GM21717 (cell line): ENCODE measurements at regions not wholly inside any gene's neighbourhood (a gene's known extent, or its start where the extent isn't known, plus 50 kb on each side); places are given as distances from the start of the nearest gene placed in this dataset.
"Not testable (repeated sequence)": the region's sequence is repeated elsewhere in the genome, so short reads cannot be mapped to it uniquely, and the experiment has no call there.

ENCODE experiments used
- ATAC-seq: cut with Tn5 transposase; IDR thresholded peaks from one replicate; pipeline ENCODE4 v1.9.1; 2021; ENCODE audit warnings: mild to moderate bottlenecking, moderate library complexity; ENCODE audit not compliant: unreplicated experiment

DNA sequence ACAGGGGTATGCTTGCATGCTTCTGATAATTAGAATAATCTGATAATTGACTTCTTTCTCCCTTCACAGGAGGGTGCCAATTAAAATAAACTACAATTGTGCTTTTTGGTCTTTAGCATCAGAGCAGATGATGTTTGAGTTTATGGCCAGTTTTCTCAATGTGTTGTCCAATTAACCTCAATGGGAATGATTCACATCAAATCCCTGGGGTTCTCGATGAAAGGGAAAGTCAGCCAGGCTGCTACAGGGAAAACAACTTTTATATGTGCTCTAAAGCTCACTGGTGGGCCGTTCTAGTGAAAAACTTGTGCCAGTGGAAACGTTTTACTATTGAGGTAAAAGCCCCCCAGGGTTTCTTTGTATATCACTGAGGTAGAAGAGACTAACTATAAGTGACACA, 887.3 kb upstream of the CRIM1 start:
- no peak for ATAC-seq

DNA sequence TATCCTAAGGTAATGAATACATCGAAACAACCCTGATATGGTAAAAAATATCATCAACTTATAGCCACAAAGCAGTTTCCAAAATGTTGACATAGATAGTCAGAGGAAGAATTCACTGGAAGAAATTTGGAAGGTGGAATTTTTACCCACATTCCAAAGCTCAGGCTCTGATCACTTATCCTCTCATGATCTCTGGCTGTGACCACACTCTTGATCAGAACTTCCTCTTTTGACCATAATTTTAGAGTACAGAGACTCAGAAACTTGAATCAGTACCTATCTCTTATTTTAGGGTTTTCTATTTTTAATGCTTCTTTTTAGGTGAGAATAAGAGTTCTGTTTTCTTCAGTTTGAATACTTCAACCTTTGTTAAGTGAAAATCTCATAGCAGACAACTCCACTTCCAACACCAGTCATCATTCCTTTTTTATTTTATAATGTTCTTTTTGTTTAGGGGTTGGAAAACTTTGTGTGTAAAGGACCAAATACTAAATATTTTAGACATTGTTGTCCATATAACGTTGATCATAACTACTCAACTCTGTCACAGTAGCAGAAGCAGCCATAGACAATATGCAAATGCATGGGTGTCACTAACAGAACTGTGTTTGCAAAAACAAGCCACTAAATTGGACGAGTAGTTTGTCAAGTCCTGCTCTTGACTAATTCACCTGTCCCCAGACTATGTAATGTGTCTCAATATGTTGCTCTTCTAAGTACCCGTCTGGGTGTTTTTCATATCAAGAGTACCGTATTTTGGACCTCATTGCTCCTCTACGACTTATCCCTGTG, 891.6 kb upstream of the CRIM1 start:
- no peak for ATAC-seq

DNA sequence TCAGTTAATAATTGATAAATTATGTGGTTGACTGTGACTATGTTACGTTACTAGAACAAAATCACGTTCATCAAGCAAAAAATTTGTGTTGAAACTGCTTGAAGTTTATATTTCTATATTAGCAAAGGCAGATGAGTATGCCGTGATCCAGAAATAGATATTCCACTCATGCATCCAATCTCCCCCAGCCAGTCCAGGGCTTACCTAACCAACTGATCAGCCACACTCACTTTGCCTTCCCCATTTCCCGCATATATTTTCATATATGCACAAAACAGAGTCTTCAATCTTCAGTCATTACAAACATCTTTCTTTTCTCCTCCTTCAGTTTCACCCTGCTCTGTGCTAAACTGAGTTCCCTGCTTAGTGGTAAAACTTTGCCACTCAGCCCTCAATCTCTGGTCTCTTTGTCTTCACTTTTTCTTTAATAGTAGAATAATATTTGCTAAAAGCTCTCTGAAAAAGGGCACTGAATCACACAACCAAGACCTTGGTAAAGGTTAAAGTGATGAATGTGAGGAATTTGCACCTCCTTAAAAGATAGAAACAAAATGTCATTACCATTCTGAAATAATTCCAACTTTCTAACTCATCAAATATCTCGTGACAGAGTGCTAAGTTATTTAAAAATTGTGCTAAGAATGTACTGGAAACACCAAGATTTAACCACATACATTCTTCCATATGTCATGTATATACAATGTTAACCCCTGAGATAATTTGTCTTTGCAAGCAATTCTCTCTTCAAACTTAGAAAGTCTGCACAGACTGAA, 893.2 kb upstream of the CRIM1 start:
- no peak for ATAC-seq

DNA sequence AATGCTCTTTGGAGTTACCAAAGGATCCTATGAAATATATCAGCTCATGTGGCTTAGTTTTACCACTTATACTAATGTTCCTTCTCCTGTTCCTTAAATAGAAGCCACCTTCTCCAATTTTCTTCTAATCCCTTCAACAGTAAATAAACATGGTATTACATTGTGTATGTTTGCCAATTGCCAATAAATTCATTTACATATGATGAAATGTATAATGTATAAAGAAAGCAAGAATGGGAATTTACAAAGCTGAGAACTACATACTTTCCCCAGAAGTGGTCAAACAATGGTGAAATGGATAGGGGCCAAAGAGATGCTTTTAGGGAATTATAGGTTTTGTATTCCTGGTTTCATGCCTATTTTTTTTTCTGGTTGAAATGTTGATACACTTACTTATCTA, 894.2 kb upstream of the CRIM1 start:
- no peak for ATAC-seq

DNA sequence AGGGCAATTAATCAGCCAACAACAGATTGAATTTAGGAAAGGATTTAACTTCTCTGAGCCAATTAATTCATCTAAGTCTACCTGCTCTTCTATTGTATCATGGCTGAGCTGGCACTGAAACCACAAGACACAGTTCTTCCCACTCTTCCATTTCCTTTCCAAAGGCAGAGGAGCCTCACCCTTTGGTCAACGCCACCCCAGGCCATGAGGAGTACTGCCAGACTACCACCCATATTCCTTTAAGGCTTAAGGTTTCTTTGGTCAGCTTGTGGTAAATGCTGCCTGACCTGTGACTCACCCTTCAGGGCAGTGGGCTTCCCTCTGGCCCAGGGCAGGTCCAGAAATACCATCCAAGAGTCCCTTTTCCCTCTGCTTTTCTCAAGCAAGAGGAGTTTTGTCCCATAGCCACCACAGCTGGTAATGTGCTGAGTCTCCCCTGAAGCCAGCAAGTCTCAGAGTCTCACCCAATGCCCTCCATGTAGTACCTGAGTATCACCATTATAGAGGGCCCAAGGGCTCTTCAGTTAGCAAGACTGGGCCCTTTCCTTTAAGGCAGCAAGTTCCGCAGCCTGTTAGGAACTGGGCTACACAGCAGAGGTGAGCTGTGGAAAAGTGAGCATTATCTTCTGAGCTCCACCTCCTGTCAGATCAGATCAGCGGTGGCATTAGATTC, 900.5 kb upstream of the CRIM1 start:
- no peak for ATAC-seq

DNA sequence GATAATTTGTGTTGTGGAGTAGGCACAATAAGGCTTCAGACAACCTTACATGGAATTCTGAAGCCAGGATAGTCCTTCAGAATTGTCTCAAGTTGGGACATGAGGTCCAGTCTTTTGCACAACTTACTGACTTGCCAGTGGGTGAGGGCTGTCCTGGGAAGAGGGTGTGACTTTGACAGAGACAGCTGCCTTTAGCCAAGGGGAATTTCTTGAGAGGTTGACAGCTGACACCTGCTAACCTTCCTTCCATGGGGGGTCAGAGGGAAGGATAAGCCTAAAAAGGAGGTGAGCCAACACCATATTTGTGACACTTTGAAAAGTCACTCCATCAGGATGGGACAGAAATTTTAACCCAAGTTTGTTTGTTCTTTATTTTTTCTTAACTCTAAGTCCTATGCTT, 907.8 kb upstream of the CRIM1 start:
- ATAC-seq = no peak

DNA sequence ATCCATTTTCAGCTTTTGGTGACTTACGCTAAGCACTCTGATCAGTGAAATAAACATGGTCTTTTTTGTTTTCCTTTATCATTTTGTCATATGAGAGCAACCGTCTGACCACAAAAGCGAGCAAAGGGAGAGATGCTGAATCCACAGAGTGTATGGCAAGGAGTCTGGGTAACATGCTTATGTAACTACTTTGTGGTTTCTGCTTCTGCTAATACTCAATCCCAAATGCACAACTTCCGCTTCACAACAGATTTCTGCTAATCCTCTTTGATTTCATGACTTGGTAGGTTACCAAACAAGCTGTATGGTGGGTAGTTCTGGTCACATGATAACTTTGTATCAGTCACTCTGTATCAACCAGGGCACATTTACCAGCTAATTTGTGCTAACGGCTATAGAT, 908.4 kb upstream of the CRIM1 start:
- no peak for ATAC-seq

DNA sequence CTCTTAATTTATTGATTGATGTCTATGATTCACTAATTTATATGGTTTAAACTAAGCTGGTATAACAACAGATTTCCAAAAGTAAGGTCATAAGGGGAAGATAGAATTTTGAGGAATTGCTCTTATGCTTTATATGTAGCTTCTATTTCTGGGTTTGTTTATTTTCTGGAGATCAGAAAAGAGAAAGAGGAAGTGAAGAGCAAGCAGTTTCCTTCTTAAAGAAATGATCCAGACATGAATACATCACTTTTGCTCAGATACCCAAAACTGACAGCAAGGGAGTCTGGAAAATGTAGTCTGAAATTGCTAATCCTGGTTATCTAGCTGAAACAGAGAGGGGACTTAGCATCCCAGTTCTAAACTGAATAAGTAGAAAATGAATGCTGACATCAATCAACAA, 912.5 kb upstream of the CRIM1 start:
- ATAC-seq = no peak

DNA sequence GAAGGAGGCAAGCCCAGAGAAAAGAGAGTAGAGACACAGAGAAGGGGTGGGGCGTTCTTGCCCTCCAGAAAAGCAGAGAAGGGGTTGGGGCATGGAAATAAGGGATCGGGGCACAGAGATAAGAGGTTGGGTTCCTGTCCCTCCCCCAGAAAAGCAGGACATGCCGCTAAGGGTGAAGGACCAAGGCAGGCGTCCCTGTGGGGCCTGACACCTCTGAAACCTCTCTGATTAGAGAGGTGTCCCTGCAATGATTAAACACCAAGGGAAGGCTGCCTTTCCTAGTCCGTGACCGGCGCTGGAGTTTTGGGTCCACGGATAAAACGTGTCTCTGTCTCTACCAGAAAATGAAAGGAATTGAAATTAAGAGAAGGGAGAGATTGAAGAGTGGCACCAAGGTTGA, 914.0 kb upstream of the CRIM1 start:
- not testable (repeated sequence) for ATAC-seq

DNA sequence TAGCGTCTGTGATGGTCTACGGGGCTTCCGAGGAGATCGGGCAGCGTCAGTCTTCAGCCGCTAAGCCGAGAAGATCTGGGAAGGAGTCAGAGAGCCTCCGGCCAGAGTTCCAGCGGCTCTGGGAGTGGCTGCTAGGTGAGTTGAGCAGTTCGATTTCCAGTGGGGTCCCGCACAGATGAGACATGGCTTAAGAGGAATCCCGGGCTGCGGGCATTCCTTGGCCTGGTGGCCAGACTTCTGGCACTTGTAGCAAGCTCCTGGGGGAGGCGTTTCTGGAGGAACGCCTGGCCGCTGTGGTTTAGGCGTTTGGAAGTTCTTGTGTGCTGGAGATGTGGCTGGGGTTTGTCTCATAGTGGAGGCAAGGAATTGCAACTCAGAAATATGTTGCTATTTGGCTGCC, 915.3 kb upstream of the CRIM1 start:
- ATAC-seq = not testable (repeated sequence)

DNA sequence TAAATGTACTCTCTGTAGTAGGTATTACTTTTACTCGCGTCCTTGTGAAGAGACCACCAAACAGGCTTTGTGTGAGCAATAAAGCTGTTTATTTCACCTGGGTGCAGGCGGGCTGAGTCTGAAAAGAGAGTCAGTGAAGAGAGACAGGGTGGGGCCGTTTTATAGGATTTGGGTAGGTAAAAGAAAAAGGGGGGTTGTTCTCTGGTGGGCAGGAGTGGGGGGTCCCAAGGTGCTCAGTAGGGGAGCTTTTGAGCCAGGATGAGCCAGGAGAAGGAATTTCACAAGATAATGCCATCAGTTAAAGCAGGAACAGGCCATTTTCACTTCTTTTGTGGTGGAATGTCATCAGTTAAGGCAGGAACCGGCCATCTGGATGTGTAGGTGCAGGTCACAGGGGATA, 918.7 kb upstream of the CRIM1 start:
- not testable (repeated sequence) for ATAC-seq

DNA sequence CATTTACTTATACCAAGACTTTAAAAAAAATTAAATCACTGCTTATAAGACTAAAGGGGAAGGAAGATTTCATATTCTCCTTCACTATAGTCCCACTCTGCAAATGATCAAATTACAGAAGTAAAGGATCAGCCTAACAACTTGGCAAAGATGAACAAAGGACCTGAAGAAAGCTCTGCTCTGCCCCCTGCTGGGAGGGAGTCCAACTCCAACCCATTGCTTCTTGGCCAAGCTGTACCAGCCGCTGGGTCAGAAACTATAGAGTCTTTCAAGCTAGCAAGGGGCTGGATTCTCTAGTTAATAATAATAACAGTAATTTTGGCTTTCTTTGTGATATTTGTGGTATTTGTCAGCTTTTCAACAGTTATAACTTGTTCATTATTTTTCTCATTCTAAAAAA, 927.0 kb upstream of the CRIM1 start:
- ATAC-seq = no peak

DNA sequence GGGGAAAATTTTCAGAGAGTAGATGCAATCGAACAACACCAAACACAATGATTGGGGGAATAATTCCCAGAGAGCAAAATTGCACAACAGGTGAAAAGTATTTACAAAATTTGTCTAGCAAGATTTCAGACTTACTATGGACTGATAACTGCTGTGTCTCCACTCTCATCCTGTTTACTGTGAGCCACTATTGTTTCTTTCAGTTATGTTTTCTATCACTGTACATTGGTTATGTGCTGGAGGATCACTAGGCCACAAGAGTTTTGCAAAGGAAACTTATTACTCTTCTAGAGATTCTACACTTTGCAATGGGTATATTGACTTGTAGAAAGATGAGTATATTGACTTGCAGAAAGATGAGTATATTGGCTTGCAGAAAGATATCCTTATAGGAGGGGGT, 934.1 kb upstream of the CRIM1 start:
- no peak for ATAC-seq

DNA sequence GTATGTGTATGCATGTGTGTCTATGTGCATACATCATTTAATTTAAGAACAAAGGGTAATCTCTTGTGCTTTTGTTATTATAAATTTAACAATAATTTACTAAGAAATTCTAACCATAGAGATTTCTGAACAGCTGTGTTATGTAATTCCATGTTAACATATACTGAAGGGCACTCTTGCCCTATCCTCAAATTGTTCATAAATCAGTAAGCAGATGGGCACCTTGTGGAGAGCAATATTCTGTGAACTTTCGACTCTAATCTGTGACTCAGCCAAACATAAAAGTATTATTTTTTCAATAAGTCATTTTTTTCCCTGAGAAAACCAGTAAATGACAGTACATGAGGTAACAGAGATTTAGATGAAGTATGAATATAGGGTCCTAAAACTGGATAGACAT, 938.3 kb upstream of the CRIM1 start:
- ATAC-seq = no peak

DNA sequence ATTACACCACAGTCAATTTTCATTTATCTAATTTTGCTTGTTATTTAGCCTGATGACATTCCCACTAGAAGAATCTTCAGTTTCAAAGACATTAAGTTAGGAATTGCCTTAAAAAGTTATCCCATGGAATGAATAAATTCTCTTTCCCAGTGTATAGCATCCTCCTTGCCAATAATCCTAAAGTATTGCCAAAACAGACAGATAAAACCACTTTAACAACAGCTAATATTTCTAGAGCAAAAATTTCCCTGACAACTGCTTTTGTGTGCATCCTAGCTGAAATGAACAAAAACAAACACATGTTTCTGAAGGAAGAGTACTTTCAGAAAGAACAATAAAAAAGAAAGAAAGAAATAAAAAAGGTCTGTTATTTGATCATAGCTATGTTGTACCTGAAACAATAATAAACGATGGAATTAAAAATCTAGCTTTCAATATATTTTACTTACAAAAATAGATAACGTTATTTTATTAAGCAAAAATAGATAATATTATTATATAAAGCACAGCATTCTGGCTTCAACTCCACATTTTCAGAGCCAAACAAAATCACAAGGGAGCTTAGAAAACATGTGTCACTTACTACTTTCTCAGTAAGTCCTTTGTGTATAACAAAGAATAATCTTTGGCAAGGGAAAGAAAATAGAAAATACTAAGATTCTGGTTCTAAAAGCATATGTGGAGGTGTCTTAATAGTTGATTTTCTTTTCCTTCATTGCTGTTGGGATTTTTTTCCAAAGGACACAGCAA, 939.0 kb upstream of the CRIM1 start:
- no peak for ATAC-seq

DNA sequence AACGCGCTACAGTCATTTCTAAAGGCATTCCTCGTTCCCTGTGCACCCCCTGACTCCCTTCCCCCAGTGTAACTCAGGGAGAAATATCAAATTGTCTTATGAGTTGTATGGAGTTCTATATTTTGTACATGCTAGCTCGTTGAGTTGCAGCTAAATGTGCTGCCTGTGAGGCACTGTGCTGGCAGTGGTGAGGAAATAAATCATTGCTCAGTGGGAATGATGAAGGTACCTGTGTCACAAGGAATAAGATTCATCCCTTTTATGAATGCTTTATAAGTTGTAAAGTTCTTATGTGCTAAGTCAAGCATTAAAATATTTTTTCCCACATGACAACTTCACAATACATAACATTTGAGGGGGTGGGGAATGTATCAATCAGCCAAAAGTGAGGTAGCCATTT, 939.6 kb upstream of the CRIM1 start:
- ATAC-seq = no peak

DNA sequence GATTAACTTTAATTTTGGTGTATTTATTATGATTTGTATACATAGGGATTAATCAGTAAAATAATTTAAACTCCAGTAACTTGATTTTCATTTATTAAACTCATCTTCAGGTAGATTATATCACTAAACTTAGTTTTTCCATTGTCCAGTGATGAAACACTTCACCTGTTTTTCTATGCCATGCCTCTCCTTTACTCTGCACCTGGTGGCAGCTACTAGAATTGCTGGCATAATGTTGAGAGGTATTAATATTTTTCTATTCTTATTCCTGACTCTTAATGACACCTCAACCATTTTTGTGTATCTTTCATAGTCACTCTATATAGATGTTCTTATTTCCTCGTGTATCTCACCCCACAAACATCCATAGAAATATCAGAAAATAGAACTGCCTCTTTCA, 940.3 kb upstream of the CRIM1 start:
- ATAC-seq = no peak

DNA sequence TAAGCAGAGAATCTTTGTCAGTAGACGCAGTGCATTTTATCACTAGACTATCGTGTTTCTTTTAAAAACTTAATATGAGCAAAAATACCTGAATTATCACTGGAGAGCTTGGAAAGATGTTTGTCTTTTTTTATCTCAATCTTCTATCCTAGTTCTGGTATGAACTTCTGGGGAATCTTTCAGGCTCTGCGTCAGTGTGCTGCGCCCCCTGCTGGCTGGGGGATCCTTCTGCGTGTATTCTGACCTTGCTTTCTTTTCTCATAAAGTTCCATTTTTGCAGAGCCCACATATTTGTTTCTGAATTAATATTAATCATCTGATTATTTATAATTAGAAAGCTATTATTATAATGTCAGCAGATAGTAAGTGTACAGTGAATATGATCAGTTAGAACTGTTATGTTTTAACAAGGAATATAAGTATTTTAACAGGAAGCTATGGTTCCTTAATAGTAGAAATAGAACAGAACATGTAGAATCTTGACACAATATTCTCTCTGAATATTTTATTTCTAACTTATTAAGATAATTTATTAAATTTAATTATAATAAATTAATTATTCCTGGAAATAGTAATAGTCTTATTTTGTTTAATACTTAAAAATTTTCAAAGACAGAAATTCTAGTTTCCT, 945.0 kb upstream of the CRIM1 start:
- ATAC-seq = peak; percentile 89

DNA sequence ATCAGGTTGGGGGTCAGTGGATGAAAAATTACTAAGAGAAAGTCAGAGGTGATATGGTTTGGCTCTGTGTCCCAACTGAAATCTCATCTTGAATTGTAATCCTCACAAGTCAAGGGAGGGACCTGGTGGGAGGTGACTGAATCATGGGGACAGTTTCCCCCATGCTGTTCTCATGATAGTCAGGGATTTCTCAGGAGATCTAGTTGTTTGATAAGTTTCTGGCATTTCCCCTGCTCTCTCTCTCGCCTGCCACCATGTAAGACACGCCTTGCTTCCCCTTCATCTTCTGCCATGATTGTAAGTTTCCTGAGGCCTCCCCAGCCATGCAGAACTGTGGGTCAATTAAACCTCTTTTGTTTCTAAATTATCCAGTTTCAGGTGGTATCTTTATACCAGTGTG, 945.8 kb upstream of the CRIM1 start:
- no peak for ATAC-seq

DNA sequence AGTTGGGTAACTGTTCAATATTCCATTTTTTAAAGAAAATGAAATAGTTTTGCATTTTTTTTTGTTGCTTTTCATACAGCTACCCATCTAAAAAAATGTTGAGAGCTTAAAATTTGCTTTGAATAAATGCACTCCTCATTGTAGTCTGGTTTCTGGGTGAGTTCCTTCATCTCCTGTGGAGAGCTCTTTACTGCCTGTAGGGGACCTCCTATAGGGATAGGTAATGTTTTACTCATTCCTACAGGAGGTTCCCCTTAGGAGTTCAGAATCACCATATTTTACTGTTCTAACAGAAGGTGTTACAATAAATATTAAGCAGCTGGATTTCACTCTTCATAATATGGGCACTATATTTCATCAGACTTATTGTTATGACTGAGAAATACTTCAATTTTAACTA, 947.3 kb upstream of the CRIM1 start:
- ATAC-seq = no peak
